ENCODE measurements at regions not wholly inside any gene's neighbourhood (a gene's known extent, or its start where the extent isn't known, plus 50 kb on each side); places are given as distances from the start of the nearest gene placed in this dataset.
"Not testable (repeated sequence)": the region's sequence is repeated elsewhere in the genome, so short reads cannot be mapped to it uniquely, and the experiment has no call there.

- H3K27me3 Mint-ChIP-seq: no peaks in the 10 kb centered on the region
- H3K9me3 Mint-ChIP-seq: peaks cover 4 to 28% (median 9%) of the 10 kb centered on the region in 5 donors
- CTCF ChIA-PET: no interaction called here
- no peak for DNase-seq
- POLR2A ChIA-PET: no interaction called here
- Histone ChIP-seq H3K27ac (ENCODE audit: low read depth, low read length) (no peak overlapping the region), H3K4me3 (ENCODE audit: low read length) (no peak overlapping the region), H3K4me1 (ENCODE audit: insufficient read depth, low read length) (no peaks in the 10 kb centered on the region), H3K36me3 (ENCODE audit: insufficient read depth, low read length) (no peaks in the 10 kb centered on the region), H3K27me3 (ENCODE audit: insufficient read depth, low read length, poor library complexity, severe bottlenecking) (no peaks in the 10 kb centered on the region), H3K9me3 (ENCODE audit: low read length) (no peaks in the 10 kb centered on the region)
- H3K27ac Mint-ChIP-seq: no peak overlapping the region
- no peaks in the 10 kb centered on the region for H3K4me1 Mint-ChIP-seq
- no peaks in the 10 kb centered on the region for H3K36me3 Mint-ChIP-seq
- no peak overlapping the region for H3K4me3 Mint-ChIP-seq
These were observed 218.3 kb upstream of the SOX2 start for GRCh38 chr3:181493423-181493822.

GRCh38 chr3:181488536-181488935 is 223.2 kb upstream of the SOX2 start:
- Histone ChIP-seq H3K27ac (ENCODE audit: low read depth, low read length) (no peak overlapping the region), H3K9me3 (ENCODE audit: low read length) (no peaks in the 10 kb centered on the region), H3K27me3 (ENCODE audit: insufficient read depth, low read length, poor library complexity, severe bottlenecking) (no peaks in the 10 kb centered on the region), H3K4me3 (ENCODE audit: low read length) (no peak overlapping the region), H3K36me3 (ENCODE audit: insufficient read depth, low read length) (no peaks in the 10 kb centered on the region), H3K4me1 (ENCODE audit: insufficient read depth, low read length) (no peaks in the 10 kb centered on the region)
- Mint-ChIP-seq H3K4me3 (no peak overlapping the region), H3K27ac (no peak overlapping the region), H3K4me1 (no peaks in the 10 kb centered on the region), H3K9me3 (peaks cover 6 to 30% (median 23%) of the 10 kb centered on the region in 5 donors), H3K27me3 (no peaks in the 10 kb centered on the region), H3K36me3 (no peaks in the 10 kb centered on the region)
- POLR2A ChIA-PET: no interaction called here
- CTCF ChIA-PET: no interaction called here
- no peak for DNase-seq

GRCh38 chr3:181487236-181487978 is 224.3 kb upstream of the SOX2 start:
- no peak for DNase-seq
- Histone ChIP-seq H3K4me1 (ENCODE audit: insufficient read depth, low read length) (no peaks in the 10 kb centered on the region), H3K4me3 (ENCODE audit: low read length) (no peak overlapping the region), H3K27ac (ENCODE audit: low read depth, low read length) (no peak overlapping the region), H3K36me3 (ENCODE audit: insufficient read depth, low read length) (no peaks in the 10 kb centered on the region), H3K27me3 (ENCODE audit: insufficient read depth, low read length, poor library complexity, severe bottlenecking) (no peaks in the 10 kb centered on the region), H3K9me3 (ENCODE audit: low read length) (no peaks in the 10 kb centered on the region)
- Mint-ChIP-seq H3K27me3 (no peaks in the 10 kb centered on the region), H3K4me3 (no peak overlapping the region), H3K4me1 (no peaks in the 10 kb centered on the region), H3K9me3 (peaks cover 8 to 32% (median 26%) of the 10 kb centered on the region in 5 donors), H3K27ac (no peak overlapping the region), H3K36me3 (no peaks in the 10 kb centered on the region)
- POLR2A ChIA-PET: no interaction called here
- CTCF ChIA-PET: no interaction called here

- no peaks in the 10 kb centered on the region for H3K9me3 ChIP-seq (ENCODE audit: low read length)
- ChIA-PET POLR2A (no interaction called here), CTCF (no interaction called here)
- Mint-ChIP-seq H3K27ac (no peak overlapping the region), H3K27me3 (no peaks in the 10 kb centered on the region), H3K36me3 (no peaks in the 10 kb centered on the region), H3K4me1 (no peaks in the 10 kb centered on the region), H3K9me3 (peaks cover 16 to 38% (median 31%) of the 10 kb centered on the region in 5 donors), H3K4me3 (no peak overlapping the region)
- H3K27me3 ChIP-seq (ENCODE audit: insufficient read depth, low read length, poor library complexity, severe bottlenecking): no peaks in the 10 kb centered on the region
- DNase-seq: no peak
- H3K36me3 ChIP-seq (ENCODE audit: insufficient read depth, low read length): no peaks in the 10 kb centered on the region
- no peaks in the 10 kb centered on the region for H3K4me1 ChIP-seq (ENCODE audit: insufficient read depth, low read length)
- H3K4me3 ChIP-seq (ENCODE audit: low read length): no peak overlapping the region
- H3K27ac ChIP-seq (ENCODE audit: low read depth, low read length): no peak overlapping the region
These were observed 225.4 kb upstream of the SOX2 start for GRCh38 chr3:181486141-181486885.

- CTCF ChIA-PET: no interaction called here
These were observed 227.7 kb upstream of the SOX2 start for GRCh38 chr3:181484026-181484425.

GRCh38 chr3:181475146-181475545 is 236.6 kb upstream of the SOX2 start:
- H3K4me3 Mint-ChIP-seq; H3K27ac ChIP-seq (ENCODE audit: low read depth, low read length); H3K36me3 Mint-ChIP-seq; H3K27me3 ChIP-seq (ENCODE audit: insufficient read depth, low read length, poor library complexity, severe bottlenecking); H3K4me1 Mint-ChIP-seq; H3K27ac Mint-ChIP-seq; H3K9me3 ChIP-seq (ENCODE audit: low read length); H3K36me3 ChIP-seq (ENCODE audit: insufficient read depth, low read length); H3K4me1 ChIP-seq (ENCODE audit: insufficient read depth, low read length); CTCF ChIA-PET; H3K27me3 Mint-ChIP-seq; DNase-seq; POLR2A ChIA-PET; H3K4me3 ChIP-seq (ENCODE audit: low read length): not testable (repeated sequence)
- H3K9me3 Mint-ChIP-seq: peaks cover 26 to 64% (median 43%) of the 10 kb centered on the region in 5 donors

More at GRCh38 chr3:181484026-181484425, 227.7 kb upstream of the SOX2 start:
- Histone ChIP-seq H3K9me3 (ENCODE audit: low read length) (no peaks in the 10 kb centered on the region), H3K27ac (ENCODE audit: low read depth, low read length) (no peak overlapping the region), H3K4me3 (ENCODE audit: low read length) (no peak overlapping the region), H3K4me1 (ENCODE audit: insufficient read depth, low read length) (no peaks in the 10 kb centered on the region), H3K36me3 (ENCODE audit: insufficient read depth, low read length) (no peaks in the 10 kb centered on the region), H3K27me3 (ENCODE audit: insufficient read depth, low read length, poor library complexity, severe bottlenecking) (no peaks in the 10 kb centered on the region)
- Mint-ChIP-seq H3K27me3 (no peaks in the 10 kb centered on the region), H3K27ac (no peak overlapping the region), H3K36me3 (no peaks in the 10 kb centered on the region), H3K4me3 (no peak overlapping the region), H3K4me1 (no peaks in the 10 kb centered on the region), H3K9me3 (peaks cover 21 to 46% (median 29%) of the 10 kb centered on the region in 5 donors)
- POLR2A ChIA-PET: no interaction called here
- DNase-seq: no peak

GRCh38 chr3:181470349-181470748 is 241.4 kb upstream of the SOX2 start:
- Mint-ChIP-seq H3K36me3 (peaks cover 0 to 4% (median 0%) of the 10 kb centered on the region in 3 donors), H3K4me1 (no peaks in the 10 kb centered on the region), H3K27ac (no peak overlapping the region), H3K4me3 (no peak overlapping the region), H3K9me3 (peaks cover 19 to 38% (median 35%) of the 10 kb centered on the region in 5 donors), H3K27me3 (no peaks in the 10 kb centered on the region)
- Histone ChIP-seq H3K27me3 (ENCODE audit: insufficient read depth, low read length, poor library complexity, severe bottlenecking) (no peaks in the 10 kb centered on the region), H3K4me3 (ENCODE audit: low read length) (no peak overlapping the region), H3K36me3 (ENCODE audit: insufficient read depth, low read length) (no peaks in the 10 kb centered on the region), H3K9me3 (ENCODE audit: low read length) (no peaks in the 10 kb centered on the region), H3K4me1 (ENCODE audit: insufficient read depth, low read length) (no peaks in the 10 kb centered on the region), H3K27ac (ENCODE audit: low read depth, low read length) (no peak overlapping the region)
- POLR2A ChIA-PET: no interaction called here
- CTCF ChIA-PET: no interaction called here
- no peak for DNase-seq

GRCh38 chr3:181464033-181464694 is 247.6 kb upstream of the SOX2 start:
- POLR2A ChIA-PET: no interaction called here

More at GRCh38 chr3:181464033-181464694, 247.6 kb upstream of the SOX2 start:
- CTCF ChIA-PET: no interaction called here
- Mint-ChIP-seq H3K4me3 (no peak overlapping the region), H3K4me1 (no peaks in the 10 kb centered on the region), H3K9me3 (peaks cover 3 to 17% (median 5%) of the 10 kb centered on the region in 5 donors), H3K27me3 (no peaks in the 10 kb centered on the region), H3K36me3 (no peaks in the 10 kb centered on the region), H3K27ac (no peak overlapping the region)
- H3K36me3 ChIP-seq (ENCODE audit: insufficient read depth, low read length): no peaks in the 10 kb centered on the region
- no peak overlapping the region for H3K27ac ChIP-seq (ENCODE audit: low read depth, low read length)
- DNase-seq: no peak
- no peaks in the 10 kb centered on the region for H3K9me3 ChIP-seq (ENCODE audit: low read length)
- no peaks in the 10 kb centered on the region for H3K4me1 ChIP-seq (ENCODE audit: insufficient read depth, low read length)
- no peak overlapping the region for H3K4me3 ChIP-seq (ENCODE audit: low read length)
- H3K27me3 ChIP-seq (ENCODE audit: insufficient read depth, low read length, poor library complexity, severe bottlenecking): no peaks in the 10 kb centered on the region

Data from CD8-positive, alpha-beta memory T cell (primary cell).